D341Med (cell line): ENCODE measurements at regions not wholly inside any gene's neighbourhood (a gene's known extent, or its start where the extent isn't known, plus 50 kb on each side); places are given as distances from the start of the nearest gene placed in this dataset.
"Not testable (repeated sequence)": the region's sequence is repeated elsewhere in the genome, so short reads cannot be mapped to it uniquely, and the experiment has no call there.

Experiments used
- DNase-seq: peaks from one replicate; pipeline ENCODE4 v3.0.0; 2012; ENCODE audit warnings: low spot score

DNA sequence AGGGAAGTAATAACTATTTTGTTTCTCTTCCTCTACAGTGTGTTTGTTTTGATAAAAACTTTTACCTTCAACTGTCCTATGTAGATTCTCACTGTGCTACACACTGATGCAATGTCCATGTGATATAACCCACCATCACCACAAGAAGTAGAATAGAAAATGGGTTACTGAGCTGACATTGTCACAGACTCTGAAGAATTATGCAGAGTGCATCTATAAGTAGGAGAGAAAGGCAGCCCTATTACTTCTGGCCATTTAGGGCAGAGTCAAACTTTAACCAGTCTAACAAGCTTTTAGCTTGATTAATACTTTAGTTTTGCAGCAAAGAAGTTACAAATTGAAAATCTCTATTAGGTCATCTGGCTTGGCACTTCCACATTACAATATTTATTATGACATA is 354.0 kb upstream of the CDH8 start:
- DNase-seq = no peak

DNA sequence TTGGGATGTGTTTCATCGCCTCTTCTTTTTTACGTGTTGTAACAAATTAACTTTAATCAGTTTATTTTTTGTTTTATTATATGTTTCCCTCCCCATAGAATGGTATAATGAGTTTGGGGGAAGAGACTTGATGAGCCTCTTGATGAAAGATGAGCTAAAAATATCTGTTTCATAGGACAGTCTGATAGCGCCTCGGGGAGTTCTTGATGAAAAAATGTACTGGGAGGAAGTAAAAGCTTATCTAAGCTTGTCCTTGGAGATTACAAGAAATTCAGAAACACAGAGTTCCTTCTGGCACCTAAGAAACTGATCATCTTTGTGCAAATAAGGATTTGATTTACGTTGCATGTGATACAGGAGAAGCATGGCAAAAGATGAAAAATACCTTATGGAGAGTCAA is 350.2 kb upstream of the CDH8 start:
- no peak for DNase-seq

DNA sequence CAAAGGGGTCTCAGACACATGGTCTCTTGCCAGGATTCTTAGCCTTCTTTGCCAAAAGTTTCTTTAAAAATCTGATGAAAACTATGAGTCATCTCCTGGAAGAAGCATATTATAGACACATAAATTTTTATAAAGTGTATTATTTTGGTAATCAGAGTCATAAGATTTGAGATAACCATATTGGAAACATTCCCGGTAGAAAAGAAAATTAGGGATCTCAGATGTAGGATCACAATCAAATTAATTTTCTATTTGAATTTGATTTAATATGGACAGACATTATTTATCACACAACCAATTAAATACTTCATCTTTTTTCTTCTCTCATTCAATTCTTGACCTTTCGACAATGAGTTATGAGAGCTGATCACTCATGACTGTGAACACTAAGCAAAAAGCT is 347.7 kb upstream of the CDH8 start:
- no peak for DNase-seq

DNA sequence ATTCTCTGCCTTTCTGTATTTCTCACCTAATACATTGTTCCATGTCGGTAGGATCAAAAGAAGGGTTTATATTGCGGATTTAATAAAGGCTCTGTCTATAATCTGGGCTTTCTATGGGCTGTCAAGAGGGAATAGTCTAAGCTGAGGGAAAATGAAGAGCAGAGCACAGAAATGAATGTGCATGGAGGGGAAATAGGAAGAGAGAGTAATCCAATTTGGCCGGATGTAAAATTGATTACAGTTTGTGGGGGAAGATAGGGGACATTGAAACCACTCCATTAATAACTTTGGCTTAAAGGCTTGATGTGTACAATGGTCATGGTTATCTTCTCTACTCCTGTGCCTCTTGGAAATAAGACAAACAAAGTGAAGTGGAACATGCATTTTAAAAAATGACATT is 334.2 kb upstream of the CDH8 start:
- DNase-seq = no peak

DNA sequence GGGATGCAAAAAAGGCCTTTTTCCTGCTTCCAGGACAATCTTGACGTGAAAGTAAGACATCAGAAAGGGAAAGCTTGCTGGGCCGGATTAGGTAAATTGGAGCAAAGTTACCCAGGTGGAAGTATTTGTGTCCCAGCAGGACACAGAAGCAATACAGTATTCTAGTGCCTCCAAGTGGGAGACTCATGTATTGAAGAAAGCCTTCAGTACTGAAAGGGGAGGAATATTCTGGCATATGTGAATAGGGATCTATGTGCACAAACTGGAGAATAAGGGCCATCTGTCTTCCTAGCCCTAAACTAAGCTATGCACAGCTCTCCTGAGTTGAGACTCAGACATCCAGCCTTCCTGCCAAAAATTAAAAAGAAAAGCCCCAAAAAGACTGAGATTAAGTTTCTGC is 327.3 kb upstream of the CDH8 start:
- no peak for DNase-seq

DNA sequence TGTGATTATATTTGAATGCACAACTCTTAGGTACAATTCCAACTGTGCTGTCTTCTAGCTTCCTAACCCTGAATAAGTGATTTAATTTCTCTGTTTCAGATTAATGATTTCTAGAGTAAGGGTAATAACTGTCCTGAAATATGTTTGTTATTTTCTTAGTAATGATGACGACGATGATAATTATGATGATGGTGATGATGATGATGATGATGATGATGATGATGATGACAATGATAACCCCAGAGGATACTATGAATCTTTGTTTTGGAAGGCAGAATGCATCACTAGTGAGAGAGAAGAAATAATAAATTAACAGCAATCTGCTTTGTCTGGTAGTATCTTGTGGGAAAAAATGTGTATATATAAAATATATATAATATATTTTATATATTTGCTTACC is 317.1 kb upstream of the CDH8 start:
- no peak for DNase-seq

DNA sequence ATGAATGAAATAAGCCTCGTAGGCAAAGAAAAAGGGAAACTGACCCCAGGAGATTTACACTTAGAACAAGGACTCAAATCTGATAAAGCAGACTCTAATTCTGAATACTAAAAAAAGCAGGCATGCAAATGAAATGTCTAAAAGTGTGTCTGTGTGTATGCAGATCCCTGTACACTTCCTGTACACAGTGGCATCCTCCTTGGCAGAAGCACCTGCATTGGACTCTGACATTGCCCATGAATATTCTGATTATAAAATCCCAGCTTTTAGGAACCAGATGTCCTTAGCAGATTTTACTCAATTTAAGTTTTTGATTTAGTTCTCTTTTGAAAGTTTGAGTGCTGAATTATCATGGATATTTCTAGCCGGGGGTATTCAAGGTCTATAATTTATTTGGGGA is 306.0 kb upstream of the CDH8 start:
- no peak for DNase-seq

DNA sequence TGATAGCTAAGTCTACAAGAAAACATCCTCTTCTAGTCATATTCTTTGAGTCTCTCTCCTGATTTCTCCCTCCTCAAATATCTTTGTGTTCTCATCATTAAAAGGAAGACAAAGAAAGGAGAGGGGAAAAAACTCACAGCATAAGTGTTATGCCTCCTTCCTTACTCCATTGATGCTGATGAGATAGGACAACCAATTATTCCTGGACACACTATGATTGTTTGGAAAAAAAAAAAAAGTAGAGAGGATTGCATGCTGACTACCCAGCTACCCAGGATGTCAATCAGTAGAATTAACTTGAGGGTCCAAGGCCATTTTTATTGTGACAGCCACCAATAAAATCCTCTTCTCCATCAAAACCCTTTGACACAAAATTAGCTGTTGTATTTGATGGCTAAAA is 299.1 kb upstream of the CDH8 start:
- DNase-seq = no peak

DNA sequence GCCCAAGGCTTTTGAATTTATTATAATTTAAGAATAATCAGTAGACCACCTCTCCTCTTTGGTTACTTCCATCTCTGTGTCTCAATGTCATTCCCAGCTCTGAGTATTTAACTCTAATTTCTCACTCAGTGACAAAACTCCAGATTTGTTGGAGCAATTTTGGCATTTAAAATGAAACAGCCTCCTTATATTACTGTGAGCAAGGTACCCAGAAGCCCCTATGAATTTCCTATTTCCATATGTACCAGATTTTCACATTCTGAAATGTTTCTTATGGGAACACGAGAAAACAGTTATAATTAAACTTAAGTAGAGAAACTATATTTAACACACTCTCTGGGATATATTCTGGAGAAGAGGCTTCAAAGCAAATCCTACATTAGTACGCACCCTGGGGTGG is 285.4 kb upstream of the CDH8 start:
- no peak for DNase-seq

DNA sequence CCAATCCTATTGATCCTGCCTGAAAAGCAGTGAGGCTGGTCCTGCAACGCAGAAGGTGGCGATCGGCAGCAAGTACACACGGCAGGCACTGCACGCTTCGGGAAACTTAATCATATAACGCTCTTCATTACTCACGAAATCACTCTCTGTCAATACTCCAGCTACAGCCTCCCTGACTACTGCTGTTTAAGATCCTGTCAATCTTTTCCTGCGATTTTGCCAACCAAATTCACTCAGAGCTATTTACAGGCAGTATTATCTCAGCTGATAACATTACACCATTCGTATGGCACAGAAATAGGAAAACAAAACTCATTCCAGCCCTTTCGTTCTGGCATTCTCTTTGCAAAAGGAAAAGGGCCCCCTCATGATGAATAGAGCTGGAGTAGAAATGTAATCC is 262.4 kb upstream of the CDH8 start:
- no peak for DNase-seq

DNA sequence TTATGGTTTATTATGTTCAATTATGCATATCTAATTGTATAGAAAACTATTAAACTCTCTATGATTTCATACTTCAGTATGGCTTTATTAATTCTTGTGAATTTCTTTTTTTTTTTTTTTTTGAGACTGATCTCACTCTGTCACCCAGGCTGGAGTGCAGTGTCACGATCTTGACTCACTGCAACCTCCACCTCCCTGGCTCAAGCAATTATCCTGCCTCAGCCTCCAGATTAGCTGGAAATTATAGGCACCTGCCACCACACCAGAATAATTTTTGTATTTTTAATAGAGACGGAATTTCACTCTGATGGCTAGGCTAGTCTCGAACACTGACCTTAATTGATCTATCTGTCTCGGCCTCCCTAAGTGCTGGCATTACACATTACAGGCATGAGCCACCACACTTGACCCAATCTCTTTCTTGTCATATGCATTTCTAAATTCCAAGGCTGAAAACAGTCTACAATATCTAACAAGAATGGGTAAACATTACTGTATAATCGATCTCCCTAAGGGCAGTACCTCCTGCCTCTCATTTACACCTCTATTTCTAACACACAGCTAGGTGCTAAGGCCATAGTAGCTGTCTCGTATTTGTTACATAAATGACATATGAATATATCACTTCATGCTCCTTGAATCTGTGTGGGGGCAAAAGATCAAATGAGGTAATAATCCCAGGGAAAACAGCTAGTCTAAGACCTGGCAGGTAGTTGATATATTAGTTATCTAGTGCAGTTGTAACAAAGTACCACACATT is 258.2 kb upstream of the CDH8 start:
- DNase-seq = no peak

DNA sequence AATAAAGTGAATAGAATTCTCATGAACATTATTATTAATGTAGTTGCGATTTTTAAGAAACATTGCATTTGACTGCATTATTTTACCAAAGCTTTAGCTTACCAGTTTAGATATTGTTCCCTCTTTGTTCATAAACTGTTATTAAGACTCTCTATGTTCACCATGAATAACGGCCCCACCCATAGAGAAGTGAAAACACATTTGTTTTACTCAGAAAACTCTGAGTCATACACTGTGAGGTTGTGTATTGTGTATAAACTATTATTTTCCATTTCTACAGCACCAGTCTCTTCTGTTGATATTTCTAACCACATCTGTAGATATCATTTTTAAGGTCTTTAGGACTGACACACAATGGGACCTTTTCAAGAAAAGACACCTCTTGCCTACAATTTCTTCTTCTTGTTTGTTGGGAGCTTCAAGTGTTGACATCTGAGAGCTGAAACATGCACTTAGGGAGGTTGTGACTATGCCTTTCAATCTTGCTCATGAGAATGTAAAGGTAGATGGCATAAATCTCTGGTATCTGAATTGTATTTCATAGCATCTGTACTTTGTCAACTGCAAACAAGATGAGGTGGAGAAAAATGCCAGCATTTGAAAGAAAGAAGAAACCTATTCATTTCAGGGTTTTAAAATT is 252.9 kb upstream of the CDH8 start:
- DNase-seq = no peak

DNA sequence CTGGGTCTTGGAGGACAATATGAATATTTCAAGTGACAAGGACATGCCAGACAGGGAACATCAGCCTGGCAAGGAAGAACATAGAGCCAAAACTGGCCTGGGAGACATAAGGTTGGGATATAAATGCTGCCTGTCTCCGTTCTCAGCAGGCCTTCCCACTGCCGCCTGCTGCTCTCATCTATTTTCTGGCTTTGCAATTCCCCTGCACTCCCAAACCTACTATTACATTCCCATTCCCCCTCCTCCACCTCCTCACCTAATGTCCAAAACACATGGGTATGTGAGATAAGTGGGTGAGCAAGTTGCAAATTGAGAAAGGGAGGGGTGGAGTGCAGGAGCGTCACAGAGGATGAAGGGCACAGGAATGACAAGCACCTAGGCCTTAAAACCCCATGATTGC is 244.3 kb upstream of the CDH8 start:
- no peak for DNase-seq

DNA sequence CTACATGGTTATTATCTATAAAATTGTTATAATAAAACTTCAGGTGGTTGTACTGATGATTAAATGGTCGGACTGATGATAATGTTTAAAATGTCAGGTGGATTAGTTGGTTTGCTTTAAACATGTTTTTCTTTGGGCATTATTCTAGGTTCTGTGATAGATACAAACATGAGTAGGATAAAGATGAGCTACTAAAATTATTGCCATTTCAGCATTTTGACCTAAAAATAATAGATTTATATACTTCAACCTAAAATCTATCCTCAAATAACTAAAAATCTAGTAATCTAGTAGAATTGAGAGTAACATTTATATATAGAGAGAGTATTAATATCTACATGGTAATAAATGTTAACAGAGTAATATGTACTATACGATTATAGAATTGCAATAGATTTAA is 241.7 kb upstream of the CDH8 start:
- DNase-seq = no peak

DNA sequence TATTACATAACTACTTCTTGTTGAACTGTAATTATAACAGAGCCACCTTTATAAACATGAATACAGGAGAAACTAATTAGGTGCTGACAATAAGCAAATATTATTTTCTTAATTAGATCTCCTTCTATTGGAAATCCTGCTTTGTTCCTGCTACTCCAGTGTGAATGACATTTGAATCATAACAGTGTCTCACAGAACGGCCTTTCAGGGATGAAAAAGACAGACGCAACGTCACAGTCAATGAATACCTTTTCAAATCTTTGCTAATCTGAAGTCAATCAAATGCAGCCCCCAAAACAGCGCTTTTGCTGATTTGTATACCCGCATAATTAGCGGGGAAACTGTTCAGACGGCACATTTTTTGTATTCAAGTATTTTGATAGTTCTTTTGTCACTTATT is 240.4 kb upstream of the CDH8 start:
- no peak for DNase-seq

DNA sequence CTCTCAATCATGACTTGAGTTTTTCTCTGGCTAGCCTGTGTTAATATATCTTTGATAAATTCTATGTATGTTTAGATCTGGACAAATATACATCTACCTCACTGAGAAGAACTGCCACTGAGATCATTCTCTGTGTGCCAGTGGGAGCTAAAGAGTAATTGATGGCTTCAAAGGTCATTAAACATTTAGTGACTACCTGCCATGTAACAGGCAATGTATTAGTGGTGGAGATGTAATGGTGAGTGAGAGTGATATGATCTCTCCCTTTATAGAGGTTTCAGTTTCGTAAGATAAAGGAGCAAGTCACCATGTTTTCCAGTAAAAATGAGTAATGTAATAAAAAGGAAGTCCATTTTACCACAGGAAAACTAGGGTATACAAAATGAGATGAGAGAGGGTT is 235.8 kb upstream of the CDH8 start:
- no peak for DNase-seq

DNA sequence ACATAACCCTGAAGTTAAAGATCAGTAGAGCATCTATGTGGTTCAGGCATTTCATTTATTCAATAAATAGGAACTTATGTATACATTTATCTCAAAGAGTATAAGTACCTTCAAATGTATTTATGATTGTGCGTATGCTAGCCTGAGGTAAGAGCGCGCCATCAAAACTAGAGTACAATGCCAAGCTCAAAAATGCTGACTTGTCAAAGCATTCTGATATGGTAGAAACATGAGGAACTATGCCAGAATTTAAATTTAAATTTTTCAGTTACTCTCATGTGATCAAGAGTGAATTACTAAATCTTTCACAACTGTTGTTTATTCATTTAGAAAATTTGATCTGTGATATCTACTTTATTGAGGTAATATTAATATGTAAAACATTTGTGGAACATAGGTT is 225.5 kb upstream of the CDH8 start:
- DNase-seq = no peak

DNA sequence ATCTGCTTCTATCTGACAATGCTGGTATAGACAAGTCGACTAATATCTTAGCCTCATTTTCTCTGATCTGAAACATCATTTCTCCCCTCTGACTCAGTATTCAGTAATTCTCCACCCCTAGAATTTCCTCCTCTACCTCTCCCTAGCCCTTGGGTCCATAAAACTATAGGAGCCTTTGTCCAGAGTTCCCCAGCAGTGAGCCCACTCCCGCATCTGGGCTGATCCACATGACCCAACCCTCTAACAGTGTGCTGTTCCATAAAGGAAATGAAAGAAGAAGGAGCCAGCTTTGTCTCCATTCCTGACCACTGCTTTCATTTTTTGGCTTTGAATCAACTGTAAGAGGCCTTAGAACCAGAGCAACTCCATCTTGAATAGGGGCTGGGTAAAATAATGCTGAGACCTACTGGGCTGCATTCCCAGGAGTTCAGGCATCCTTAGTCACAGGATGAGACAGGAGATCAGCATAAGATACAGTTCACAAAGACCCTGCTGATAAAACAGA is 222.7 kb upstream of the CDH8 start:
- DNase-seq = not testable (repeated sequence)

DNA sequence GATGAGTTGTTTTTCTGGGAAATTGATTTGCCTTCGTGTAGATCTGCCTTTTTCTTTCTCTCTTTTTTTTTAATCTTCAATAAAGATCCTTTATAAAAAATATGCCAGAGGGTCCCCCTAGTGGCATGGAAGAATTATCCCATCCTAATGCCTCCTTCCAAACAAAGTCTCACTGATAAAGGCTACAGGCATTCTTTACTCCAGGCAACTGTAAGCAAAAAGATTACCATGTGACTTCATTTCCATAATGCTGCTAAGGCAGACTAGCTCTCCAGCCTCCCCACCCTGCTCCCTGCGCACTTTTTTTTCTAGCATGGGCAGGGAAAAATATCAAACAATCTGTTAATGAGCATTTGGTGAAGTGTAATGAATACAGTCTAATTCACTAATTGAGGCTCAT is 220.2 kb upstream of the CDH8 start:
- peak; percentile 21 for DNase-seq

DNA sequence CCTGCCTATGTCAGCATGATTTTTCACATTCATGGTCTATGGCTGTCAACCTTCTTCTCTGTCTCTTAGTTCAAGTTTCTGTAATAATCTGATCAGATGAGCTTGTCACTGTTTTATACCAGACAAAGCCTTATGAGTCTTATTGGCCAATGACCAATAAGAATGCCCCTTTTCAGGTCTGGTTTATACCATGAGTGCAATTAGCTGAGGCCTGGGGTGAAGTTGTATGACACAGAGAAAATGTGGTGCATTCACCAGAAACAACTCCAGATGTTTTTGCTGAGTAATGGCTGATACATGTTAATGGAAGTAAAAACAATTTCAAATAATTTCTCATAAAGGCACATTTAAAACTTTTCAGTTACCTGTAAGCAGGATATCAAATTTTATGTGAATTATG is 218.6 kb upstream of the CDH8 start:
- no peak for DNase-seq

DNA sequence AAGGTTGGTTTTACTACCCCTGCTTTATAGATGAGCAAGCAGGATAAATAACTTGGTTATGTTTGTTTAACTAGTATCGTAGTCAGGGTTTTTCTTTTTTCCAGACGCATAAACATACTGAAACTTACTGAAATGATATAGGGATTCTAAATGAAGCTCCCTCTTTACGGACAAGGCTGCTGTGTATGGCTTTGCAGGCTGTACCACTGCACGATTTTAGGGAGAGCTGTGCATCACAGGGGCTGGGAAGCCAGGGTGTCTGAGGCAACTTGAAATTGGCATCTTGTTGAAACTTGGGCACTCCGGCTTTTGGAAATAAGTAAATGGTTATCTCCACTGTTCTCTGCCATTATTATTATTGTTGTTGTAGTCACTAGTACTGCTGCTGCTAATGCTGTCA is 218.1 kb upstream of the CDH8 start:
- no peak for DNase-seq

DNA sequence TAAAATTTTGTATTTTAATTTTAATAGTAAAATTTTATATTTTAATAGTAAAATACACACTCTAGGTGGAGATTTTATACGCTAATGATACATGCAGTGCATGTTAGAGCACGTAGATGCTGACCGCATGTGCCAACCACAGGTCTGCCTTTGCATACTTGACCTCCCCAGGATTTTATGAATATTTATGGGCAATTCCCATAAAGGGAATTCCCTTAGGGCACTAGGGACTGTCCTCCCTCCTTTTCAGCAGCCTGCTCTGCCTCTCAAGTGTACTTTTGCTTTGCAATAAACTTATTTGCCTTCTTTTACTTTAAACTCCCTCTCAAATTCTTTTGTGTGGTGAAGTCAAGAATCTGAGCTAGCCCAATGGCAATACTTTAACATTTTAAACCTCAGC is 217.7 kb upstream of the CDH8 start:
- DNase-seq = no peak

DNA sequence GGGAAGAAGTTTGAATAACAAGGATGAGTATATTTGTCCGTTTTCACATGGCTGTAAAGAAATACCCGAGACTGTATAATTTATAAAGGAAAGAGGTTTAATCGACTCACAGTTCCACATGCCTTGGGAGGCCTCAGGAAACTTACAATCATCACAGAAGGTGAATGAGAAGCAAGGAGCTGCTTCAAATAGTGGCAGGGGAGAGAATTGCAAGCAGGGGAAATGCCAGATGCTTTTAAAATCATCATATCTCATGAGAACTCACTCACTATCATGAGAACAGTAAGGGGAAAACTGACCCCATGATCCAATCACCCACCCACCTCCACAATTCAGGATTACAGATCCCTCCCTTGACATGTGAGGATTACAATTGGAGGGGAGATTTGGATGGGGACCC is 212.8 kb upstream of the CDH8 start:
- no peak for DNase-seq

DNA sequence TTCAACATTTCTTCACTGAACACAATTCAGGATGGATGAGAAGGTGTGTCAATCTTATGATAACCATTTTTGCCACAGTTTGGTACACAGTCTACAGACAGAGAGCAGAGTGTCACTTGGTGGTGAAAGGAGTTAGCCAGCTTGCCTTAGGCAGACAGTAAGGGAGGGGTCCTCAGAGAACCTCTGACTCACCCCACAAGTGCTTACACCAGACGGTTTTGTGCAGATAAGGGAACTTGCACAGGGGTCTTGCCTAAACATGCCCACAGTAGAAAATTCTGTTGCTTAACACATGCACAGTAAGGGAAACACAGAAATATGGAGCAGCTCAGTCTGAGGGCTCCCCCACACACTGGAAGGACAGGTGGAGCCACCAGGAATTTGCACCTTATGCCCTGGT is 204.5 kb upstream of the CDH8 start:
- DNase-seq = no peak
